ENCODE measurements at regions not wholly inside any gene's neighbourhood (a gene's known extent, or its start where the extent isn't known, plus 50 kb on each side); places are given as distances from the start of the nearest gene placed in this dataset.

DNA sequence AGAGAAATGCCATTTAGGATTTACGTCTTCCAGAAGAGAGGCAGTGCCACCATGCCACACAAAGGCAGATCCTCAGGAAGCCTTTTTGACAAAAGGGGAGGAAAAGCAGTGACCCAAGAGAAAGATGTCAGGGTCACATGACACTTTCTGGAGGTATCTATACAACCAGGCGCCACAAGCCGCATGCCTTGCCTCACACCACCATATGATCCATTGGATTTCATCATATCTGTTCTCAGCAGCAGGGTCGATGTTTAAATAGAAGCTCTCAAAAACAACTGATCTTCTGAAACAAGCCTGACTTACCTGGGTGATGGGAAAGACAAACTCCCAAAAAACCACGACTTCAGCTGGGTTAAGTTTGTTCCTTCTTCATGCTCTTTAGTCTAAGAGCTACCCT is 52.5 kb upstream of the UNC5B start:
- TF ChIP-seq, protein P1, sequence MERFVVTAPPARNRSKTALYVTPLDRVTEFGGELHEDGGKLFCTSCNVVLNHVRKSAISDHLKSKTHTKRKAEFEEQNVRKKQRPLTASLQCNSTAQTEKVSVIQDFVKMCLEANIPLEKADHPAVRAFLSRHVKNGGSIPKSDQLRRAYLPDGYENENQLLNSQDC (CRISPR knock-in tag; IDR thresholded peaks at IDR 0.05): no peak
- TF ChIP-seq MYNN (IDR thresholded peaks at IDR 0.05): no peak
- no peak for TF ChIP-seq MYNN (CRISPR knock-in tag; IDR thresholded peaks at IDR 0.05)

All from K562 (cell line).